ENCODE measurements at regions not wholly inside any gene's neighbourhood (a gene's known extent, or its start where the extent isn't known, plus 50 kb on each side); places are given as distances from the start of the nearest gene placed in this dataset.

- ATAC-seq (ENCODE audit: low read depth) (no peak), DNase-seq (no peak)
- Histone ChIP-seq H2BK20ac (ENCODE audit: low read depth, low read length) (no peak overlapping the region; the same call in 1 of the 2 replicates), H3K9me3 (ENCODE audit: control insufficient read depth, insufficient read depth, low read length) (no peaks in the 10 kb centered on the region), H3K4me1 (ENCODE audit: control insufficient read depth, insufficient read depth, low read length) (peaks cover 4% of the 10 kb centered on the region), H2AK9ac (replicated peaks; ENCODE audit: low read depth, low read length, poor library complexity) (no peak overlapping the region), H3K9ac (ENCODE audit: low read depth, low read length) (no peak overlapping the region), H4K20me1 (ENCODE audit: insufficient read depth, low read length) (peaks cover 3% of the 10 kb centered on the region; the same call in 1 of the 2 replicates), H4K91ac (ENCODE audit: insufficient read depth, low read depth, low read length) (no peak overlapping the region), H3K14ac (replicated peaks; ENCODE audit: low read depth, low read length) (no peak overlapping the region), H4K5ac (ENCODE audit: low read depth, low read length) (no peak overlapping the region), H3K18ac (ENCODE audit: low read depth, low read length) (no peak overlapping the region), H3K23ac (ENCODE audit: low read depth, low read length) (no peak overlapping the region), H3K4ac (ENCODE audit: low read depth, low read length) (0 out of 2 replicates have a peak overlapping the region, but pooled peaks have one; percentile 37), H3K4me3 (ENCODE audit: insufficient read depth, low read depth, low read length) (no peak overlapping the region), H3K36me3 (ENCODE audit: control insufficient read depth, insufficient read depth, low read length) (no peaks in the 10 kb centered on the region), H3K27ac (ENCODE audit: insufficient read depth, low read length) (no peak overlapping the region), H2BK15ac (ENCODE audit: low read depth, low read length) (no peak overlapping the region), H3K4me2 (ENCODE audit: low read depth, low read length) (no peak overlapping the region), H3K9me1 (ENCODE audit: insufficient read depth, low read length) (peaks cover 4% of the 10 kb centered on the region; the same call in 1 of the 2 replicates), H3K56ac (ENCODE audit: extremely low read depth, insufficient read depth, low read length) (no peak overlapping the region), H4K8ac (ENCODE audit: low read depth in 2 of 2, low read length in 2 of 2) (no peak overlapping the region), H2AK5ac (ENCODE audit: low read depth, low read length) (no peak overlapping the region), H2BK120ac (ENCODE audit: low read depth, low read length) (no peak overlapping the region), H2BK5ac (ENCODE audit: low read depth, low read length, poor library complexity, severe bottlenecking) (no peak overlapping the region), H3K27me3 (ENCODE audit: control insufficient read depth, insufficient read depth, low read length) (no peaks in the 10 kb centered on the region), H3K79me1 (ENCODE audit: low read depth in 1 of 2, low read length in 2 of 2) (no peaks in the 10 kb centered on the region), H2AFZ (replicated peaks; ENCODE audit: low read length, poor library complexity) (no peak overlapping the region)
- in situ Hi-C loops (cut with MboI; ENCODE audit: low sequenced_read_pairs), result no loop called here
- 76% methylated on average over 2 of the region's 2 CpGs; no CpG with 5 or more reads in 1 of the 2 experiments for WGBS, 2 experiments (ENCODE audit: extremely low coverage in 2 of 2, insufficient read length in 1 of 2)
- CTCF ChIA-PET, result no interaction called here
- no peak for TF ChIP-seq NFE2L2 (IDR thresholded peaks at IDR 0.05; ENCODE audit: low read depth, low read length)
- intact Hi-C loops (cut with micrococcal nuclease), result loop anchor here (10.0 kb wide), 2 partner anchors 61 to 111 kb away; partner anchors contain the start of gene RTL6
- dilution Hi-C loops (cut with HindIII; ENCODE audit: low sequenced_read_pairs, unreplicated experiment), result no loop called here
- POLR2A ChIA-PET (ENCODE audit: unreplicated experiment), result no interaction called here
- BruUV-seq (replicated peaks), result no TSS peak
Observed at GRCh38 chr22:44555597-44555996, 57.6 kb upstream of the RTL6 start.
